Endodermal cell (in vitro differentiated cells): ENCODE measurements at regions not wholly inside any gene's neighbourhood (a gene's known extent, or its start where the extent isn't known, plus 50 kb on each side); places are given as distances from the start of the nearest gene placed in this dataset.
A peak's percentile ranks its signal among the peaks of the same experiment; 100 is the strongest.

Experiments
- DNase-seq: peaks from one replicate; pipeline ENCODE4 v3.0.0-alpha.2; 2017
- H3K27ac ChIP-seq: 2 replicates; pipeline ENCODE4 v1.5.1; 2013; ENCODE audit warnings: mild to moderate bottlenecking, low read depth, low read length, moderate library complexity
- H3K27me3 ChIP-seq: 2 replicates; pipeline ENCODE4 v1.6.1; 2013; ENCODE audit warnings: mild to moderate bottlenecking, low read length, moderate library complexity; ENCODE audit not compliant: insufficient read depth, control insufficient read depth, poor library complexity, severe bottlenecking
- H3K36me3 ChIP-seq: 2 replicates; pipeline ENCODE4 v1.7.0; 2013; ENCODE audit warnings: mild to moderate bottlenecking, low read length, moderate library complexity; ENCODE audit not compliant: control insufficient read depth, insufficient read depth
- H3K4me1 ChIP-seq: one replicate; pipeline ENCODE4 v1.7.0; 2013; ENCODE audit warnings: low read length; ENCODE audit not compliant: control insufficient read depth, insufficient read depth
- H3K4me3 ChIP-seq: 2 replicates; pipeline ENCODE4 v1.5.1; 2013; ENCODE audit warnings: mild to moderate bottlenecking, low read length, moderate library complexity
- H3K9ac ChIP-seq: 2 replicates; pipeline ENCODE4 v1.6.1; 2013; ENCODE audit warnings: mild to moderate bottlenecking, low read length, moderate library complexity; ENCODE audit not compliant: poor library complexity, severe bottlenecking; ENCODE audit errors: extremely low read depth
- H3K9me3 ChIP-seq: 2 replicates; pipeline ENCODE4 v1.6.1; 2013; ENCODE audit warnings: mild to moderate bottlenecking, low read length, moderate library complexity; ENCODE audit not compliant: control insufficient read depth
- H3K27ac Mint-ChIP-seq: 2 replicates; pipeline ENCODE4 v1.8.0; 2020; ENCODE audit warnings: mixed read lengths
- H3K27me3 Mint-ChIP-seq: 2 replicates; pipeline ENCODE4 v1.8.0; 2021; ENCODE audit warnings: mild to moderate bottlenecking, mixed read lengths; ENCODE audit not compliant: insufficient read depth
- H3K36me3 Mint-ChIP-seq: 2 replicates; pipeline ENCODE4 v1.8.0; 2020; ENCODE audit warnings: low read depth, mixed read lengths
- H3K4me1 Mint-ChIP-seq: 2 replicates; pipeline ENCODE4 v1.8.0; 2020; ENCODE audit warnings: mixed read lengths
- H3K4me3 Mint-ChIP-seq: 2 replicates; pipeline ENCODE4 v1.8.0; 2020; ENCODE audit warnings: mild to moderate bottlenecking, moderate library complexity, mixed read lengths
- H3K9me3 Mint-ChIP-seq: 2 replicates; pipeline ENCODE4 v1.8.0; 2020; ENCODE audit warnings: mild to moderate bottlenecking, mixed read lengths
- WGBS, 2 experiments: methylation state at CpG; one replicate each; pipeline versions ENCODE4 v1.1.5 to v1.1.7; 2013; ENCODE audit warnings: missing lambda C conversion rate in 2 of 2, mixed read lengths in 1 of 2; ENCODE audit not compliant: insufficient coverage in 1 of 2, insufficient read length in 1 of 2; 5-methylcytosine and 5-hydroxymethylcytosine counted together
- TF ChIP-seq, protein P1 (sequence below): fragments of 200-600 bp; sonication (generic); conservative IDR thresholded peaks from 2 replicates; pipeline ENCODE4 v1.5.0; 2021; ENCODE audit warnings: antibody characterized with exemption, mild to moderate bottlenecking

DNA sequence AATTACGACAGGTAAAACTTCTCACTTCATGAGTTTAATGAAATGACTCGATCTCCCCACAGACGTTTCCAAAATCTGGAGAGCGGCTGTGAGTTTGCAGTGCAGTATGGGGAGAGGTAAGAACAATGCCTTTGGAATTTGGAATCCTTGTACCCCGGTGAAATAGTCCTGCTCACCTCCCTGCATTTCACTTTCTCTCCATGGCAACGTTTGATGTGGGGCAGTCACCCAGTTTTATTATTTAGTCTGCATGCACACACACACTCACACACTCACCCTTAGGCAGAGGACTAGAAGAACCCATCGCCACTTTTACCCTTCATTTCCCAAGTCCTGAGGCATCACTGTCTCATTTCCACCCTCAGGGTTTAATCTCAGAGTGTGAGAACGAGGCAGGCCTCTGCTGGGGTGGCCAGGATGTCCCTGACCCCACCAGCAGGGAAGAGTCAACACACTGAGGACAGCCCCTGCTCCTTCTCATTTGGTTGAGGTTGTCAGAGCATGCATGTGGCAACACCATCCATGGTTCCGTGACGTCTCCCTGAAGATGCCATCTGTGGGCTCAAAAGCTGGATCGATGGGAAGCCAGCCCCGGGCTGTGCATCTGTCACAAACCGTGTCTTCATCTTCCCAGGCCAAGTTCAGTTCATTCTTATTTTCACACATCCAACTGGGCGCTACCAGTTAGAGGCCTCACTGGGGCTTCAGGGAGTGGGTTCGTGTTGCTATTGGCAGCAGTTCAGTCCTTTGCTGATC is 119.8 kb upstream of the TRIM2 start:
- Histone ChIP-seq H3K27me3 (no peaks in the 10 kb centered on the region), H3K9me3 (no peaks in the 10 kb centered on the region), H3K36me3 (no peaks in the 10 kb centered on the region), H3K4me1 (no peaks in the 10 kb centered on the region), H3K4me3 (no peak overlapping the region), H3K27ac (no peak overlapping the region), H3K9ac (no peak overlapping the region)
- Mint-ChIP-seq H3K4me3 (no peak overlapping the region), H3K4me1 (peaks cover 14% of the 10 kb centered on the region), H3K27me3 (peaks cover 2% of the 10 kb centered on the region), H3K9me3 (no peaks in the 10 kb centered on the region), H3K36me3 (no peaks in the 10 kb centered on the region), H3K27ac (no peak overlapping the region)
- DNase-seq, result no peak
- WGBS, 2 experiments, result 85 to 91% methylated on average over 13 to 15 of the region's 15 CpGs
- TF ChIP-seq, protein P1, sequence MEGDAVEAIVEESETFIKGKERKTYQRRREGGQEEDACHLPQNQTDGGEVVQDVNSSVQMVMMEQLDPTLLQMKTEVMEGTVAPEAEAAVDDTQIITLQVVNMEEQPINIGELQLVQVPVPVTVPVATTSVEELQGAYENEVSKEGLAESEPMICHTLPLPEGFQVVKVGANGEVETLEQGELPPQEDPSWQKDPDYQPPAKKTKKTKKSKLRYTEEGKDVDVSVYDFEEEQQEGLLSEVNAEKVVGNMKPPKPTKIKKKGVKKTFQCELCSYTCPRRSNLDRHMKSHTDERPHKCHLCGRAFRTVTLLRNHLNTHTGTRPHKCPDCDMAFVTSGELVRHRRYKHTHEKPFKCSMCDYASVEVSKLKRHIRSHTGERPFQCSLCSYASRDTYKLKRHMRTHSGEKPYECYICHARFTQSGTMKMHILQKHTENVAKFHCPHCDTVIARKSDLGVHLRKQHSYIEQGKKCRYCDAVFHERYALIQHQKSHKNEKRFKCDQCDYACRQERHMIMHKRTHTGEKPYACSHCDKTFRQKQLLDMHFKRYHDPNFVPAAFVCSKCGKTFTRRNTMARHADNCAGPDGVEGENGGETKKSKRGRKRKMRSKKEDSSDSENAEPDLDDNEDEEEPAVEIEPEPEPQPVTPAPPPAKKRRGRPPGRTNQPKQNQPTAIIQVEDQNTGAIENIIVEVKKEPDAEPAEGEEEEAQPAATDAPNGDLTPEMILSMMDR, result no peak

DNA sequence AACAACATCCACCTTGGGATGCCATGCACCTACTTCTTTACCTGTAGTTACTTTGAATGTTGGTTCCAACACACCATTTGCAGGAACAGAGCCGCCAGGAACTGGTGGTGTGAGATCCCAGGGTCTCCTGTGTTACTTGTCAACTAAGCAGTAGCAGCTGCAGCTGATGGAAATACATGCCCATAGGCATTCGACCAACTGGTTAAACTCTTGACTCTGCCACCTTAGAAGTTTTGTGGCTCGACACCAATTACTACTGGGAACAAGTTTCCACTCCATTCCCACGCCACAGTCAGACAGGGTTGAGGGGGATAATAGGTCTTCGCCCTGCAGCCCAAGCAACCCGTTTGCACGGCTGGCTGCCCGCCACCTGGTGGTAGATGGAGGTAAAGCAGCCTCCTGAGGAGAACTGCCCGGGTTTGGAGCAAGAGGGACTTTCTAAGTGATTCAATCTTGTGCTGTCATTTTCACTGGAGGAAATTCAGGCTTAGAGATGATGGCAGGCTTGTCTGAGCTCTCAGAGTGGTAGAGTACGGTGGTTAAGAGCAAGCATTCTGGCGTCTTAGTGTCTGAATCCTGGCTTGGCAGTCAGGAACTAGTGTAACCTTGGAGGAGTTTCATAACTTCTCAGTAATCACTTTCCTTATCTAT is 119.1 kb upstream of the TRIM2 start:
- 28 to 69% methylated on average over 2 to 11 of the region's 11 CpGs for WGBS, 2 experiments
- H3K36me3 ChIP-seq, result no peaks in the 10 kb centered on the region
- peaks cover 2% of the 10 kb centered on the region for H3K27me3 Mint-ChIP-seq
- H3K4me3 Mint-ChIP-seq, result no peak overlapping the region
- no peak overlapping the region for H3K4me3 ChIP-seq
- DNase-seq, result peak; percentile 96
- no peak overlapping the region for H3K27ac ChIP-seq
- no peaks in the 10 kb centered on the region for H3K9me3 ChIP-seq
- peaks cover 14% of the 10 kb centered on the region for H3K4me1 Mint-ChIP-seq
- no peaks in the 10 kb centered on the region for H3K9me3 Mint-ChIP-seq
- no peaks in the 10 kb centered on the region for H3K36me3 Mint-ChIP-seq
- no peaks in the 10 kb centered on the region for H3K4me1 ChIP-seq
- TF ChIP-seq, protein P1, result peak; percentile 94
- H3K9ac ChIP-seq, result no peak overlapping the region
- H3K27ac Mint-ChIP-seq, result no peak overlapping the region
- H3K27me3 ChIP-seq, result no peaks in the 10 kb centered on the region

DNA sequence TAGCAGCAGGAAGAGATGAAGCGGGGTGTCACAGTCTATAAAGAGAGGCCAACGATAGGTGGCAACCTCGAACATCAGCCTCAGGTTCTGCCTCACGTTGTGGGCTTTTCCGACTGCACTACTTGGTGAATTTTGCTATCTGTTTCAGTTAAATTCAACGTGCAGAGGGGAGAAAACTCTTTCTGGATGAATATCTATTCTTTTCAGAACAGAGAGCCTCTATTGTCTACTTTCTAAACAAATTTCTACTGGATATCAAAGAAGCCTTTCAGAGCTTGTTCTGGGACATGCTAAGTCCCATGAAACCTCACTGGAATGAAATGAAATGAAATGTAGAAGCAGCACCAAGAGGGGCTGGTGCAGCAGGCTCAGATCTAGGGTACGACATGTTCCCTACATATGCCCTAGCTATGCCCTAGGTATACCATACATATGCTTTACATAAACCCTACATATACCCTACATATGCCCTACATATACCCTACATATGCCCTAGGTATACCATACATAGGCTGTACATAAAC is 116.5 kb upstream of the TRIM2 start:
- 93 to 94% methylated on average over 7 of the region's 7 CpGs for WGBS, 2 experiments
- H3K27ac Mint-ChIP-seq, result no peak overlapping the region
- H3K36me3 ChIP-seq, result no peaks in the 10 kb centered on the region
- no peak overlapping the region for H3K9ac ChIP-seq
- H3K27me3 ChIP-seq, result no peaks in the 10 kb centered on the region
- no peak overlapping the region for H3K27ac ChIP-seq
- H3K36me3 Mint-ChIP-seq, result no peaks in the 10 kb centered on the region
- DNase-seq, result no peak
- no peak overlapping the region for H3K4me3 ChIP-seq
- H3K4me3 Mint-ChIP-seq, result no peak overlapping the region
- no peaks in the 10 kb centered on the region for H3K9me3 Mint-ChIP-seq
- peaks cover 13% of the 10 kb centered on the region for H3K4me1 Mint-ChIP-seq
- H3K4me1 ChIP-seq, result no peaks in the 10 kb centered on the region
- H3K9me3 ChIP-seq, result no peaks in the 10 kb centered on the region
- TF ChIP-seq, protein P1, result no peak
- no peaks in the 10 kb centered on the region for H3K27me3 Mint-ChIP-seq
